Activated T-helper 1 cell treated with anti-CD3 and anti-CD28 coated beads, Interleukin-2, amount 50 U/mL, for 16 hours (primary cell): ENCODE measurements at regions not wholly inside any gene's neighbourhood (a gene's known extent, or its start where the extent isn't known, plus 50 kb on each side); places are given as distances from the start of the nearest gene placed in this dataset.

Experiments
- DNase-seq, 2 donors: peaks; one replicate each; pipeline ENCODE4 v3.0.0-alpha.2; 2020; ENCODE audit warnings: low read depth in 1 of 2, low spot score in 1 of 2

DNA sequence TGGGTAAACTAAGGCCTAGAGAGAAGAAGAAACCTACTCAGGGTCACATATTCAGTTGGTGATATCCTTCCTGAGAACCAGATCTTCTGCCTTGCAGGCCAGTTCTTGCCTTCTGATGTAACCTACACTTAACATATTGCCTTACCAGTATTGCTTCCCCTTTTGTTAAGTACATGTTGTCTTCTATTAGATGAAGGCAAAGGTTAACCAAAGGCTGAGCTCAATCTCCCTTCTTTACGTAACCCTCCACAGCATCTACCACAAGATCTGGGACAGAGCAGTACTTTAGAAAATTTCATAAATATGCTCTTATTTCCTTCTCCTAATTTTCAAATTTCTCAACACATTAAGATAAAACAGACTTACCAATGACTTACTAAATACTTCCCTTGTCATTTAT lies 474.4 kb downstream of the SH2D1A start:
- DNase-seq: no peak

DNA sequence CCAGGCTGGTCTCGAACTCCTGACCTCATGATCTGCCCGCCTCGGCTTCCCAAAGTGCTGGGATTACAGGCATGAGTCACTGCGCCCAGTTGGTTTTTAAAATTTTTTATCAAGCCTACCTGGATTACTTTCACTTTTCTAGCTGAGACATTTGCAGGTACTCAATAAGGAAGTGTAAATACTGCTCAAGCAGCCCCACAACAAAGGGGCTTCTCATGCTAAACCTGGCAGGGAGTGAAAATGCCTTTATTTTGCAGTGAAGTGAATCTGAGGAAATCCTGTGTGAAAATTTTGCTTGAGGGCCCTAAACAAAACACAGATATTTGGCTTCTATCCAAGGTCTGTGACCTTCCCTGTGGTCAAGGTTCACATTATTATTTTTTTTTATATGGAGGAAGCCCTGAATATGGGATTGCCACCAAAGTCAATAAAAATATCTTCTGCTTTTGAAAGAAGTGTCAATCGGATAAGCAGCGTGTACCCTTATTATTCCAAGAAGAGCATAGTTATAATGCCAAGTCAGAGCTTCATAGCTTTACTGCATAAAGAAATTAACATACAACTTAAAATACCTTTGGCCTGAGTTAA lies 481.0 kb downstream of the SH2D1A start:
- DNase-seq: no peak

- DNase-seq: no peak
Observed at GRCh38 chrX:124829930-124830329, 483.6 kb downstream of the SH2D1A start.

- no peak for DNase-seq
Observed at GRCh38 chrX:124836786-124837185, 482.9 kb upstream of the TEX13C start.

GRCh38 chrX:124842205-124842604 lies 477.5 kb upstream of the TEX13C start:
- no peak for DNase-seq

DNA sequence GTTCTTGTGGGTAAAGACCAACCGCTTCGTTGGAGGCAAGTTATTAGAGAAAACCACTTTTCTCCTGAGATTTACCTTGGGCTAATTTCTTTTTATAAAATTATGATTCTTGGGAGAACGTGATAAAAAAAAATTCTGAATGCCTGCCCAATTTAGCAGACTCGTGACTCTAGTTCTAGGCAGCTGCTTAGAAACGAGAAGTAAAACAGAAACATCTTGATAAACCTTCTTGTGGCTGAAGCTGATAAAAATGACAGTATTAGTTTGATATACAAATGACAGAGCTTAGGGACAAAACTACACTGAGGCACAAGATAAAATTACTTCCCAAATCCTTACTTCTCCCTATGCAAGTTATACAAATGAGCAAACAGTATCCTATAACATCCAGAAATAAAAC lies 458.9 kb upstream of the TEX13C start:
- DNase-seq: no peak

DNA sequence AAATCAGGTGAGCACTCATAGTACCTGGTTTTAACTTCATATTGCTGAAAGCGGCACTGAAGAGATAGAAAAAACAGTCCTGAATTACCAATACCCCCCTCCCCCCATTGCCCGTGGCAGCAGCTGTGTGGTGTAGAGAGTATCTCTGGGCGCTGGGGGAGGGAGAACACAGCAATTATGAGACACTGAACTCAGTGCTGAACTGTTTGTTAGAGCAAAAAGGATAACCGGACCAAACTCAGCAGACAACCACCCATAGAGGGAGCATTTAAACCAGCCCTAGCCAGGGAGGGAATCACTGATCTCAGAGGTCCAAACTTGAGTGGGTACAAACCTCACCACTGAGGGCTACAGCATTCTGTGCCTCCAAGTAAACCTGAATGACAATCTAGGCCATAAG lies 457.4 kb upstream of the TEX13C start:
- DNase-seq: no peak

DNA sequence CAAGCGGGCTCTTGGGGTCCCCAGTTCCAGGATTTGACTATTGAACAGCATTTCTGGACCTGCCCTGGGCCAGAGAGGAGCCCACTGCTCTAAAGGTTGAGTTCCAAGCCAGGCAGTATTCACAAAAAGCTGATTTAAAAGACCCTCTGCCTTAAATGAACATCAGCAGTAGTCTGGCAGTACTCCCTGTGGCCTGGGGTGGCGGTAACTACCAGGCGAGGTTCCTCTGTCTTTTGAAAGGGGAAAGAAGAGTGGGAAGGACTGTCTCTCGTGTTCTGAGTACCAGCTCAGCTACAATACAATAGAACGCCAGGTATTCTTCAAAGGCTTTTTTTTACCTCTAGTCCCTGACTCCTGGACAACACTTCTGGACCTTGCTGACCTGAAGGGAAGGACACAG lies 456.4 kb upstream of the TEX13C start:
- no peak for DNase-seq

DNA sequence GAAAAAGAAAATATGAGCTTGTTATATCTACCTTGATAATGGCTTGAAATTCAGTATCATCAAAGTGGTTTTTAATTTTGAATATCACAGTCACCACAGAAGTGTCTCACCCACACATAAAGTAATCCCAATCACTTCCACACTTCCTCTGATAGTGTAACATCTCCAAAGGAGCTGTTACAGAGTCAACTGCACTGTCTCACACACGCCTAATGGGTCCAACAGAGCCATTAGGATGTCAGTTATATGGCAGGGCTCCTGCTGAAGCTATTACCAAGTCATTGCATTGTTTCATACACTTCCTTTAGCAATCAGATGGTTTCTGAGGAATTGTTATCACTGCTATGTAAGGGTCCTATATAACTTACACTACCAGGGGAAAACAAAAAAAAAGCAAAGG lies 432.1 kb upstream of the TEX13C start:
- DNase-seq: no peak

DNA sequence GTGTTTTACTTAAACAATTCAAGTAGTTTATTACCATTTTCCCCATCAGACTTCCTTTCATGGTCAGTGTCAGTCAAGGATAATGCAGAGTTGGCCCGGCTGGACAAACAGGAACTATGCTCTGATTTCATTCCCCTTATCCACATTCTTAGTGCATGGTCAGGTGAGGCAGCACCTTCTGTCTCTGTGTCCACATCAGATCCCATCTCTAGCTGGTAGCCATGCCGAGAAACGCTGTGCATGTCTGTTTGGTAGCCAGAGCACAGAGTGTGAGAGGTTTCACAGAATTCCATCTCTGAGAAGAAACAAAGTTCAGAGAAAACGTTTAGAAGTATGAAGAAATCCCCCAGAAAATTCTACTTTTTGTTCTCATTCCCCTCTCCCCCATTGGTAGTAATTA lies 423.7 kb upstream of the TEX13C start:
- no peak for DNase-seq

GRCh38 chrX:124902953-124903352 lies 416.7 kb upstream of the TEX13C start:
- DNase-seq: no peak

DNA sequence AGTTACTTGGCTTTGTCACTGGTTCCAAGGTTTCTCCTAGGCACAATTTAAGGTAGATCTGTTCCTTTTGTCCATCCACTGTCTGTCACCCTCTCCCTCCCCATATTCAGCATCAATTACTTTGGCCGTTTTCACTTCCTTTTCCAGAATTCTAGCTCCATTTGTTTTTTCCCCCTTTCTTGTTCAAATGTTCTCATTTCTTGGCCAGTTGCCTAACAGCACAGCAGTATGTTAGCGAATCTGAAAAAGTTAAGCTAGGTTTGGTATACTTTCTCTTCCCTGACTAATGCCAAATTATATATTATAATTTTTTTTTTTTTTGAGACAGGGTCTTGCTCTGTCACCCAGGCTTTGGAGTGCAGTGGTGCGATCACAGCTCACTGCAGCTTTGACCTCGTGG lies 409.1 kb upstream of the TEX13C start:
- DNase-seq: no peak

GRCh38 chrX:124917011-124917410 lies 402.7 kb upstream of the TEX13C start:
- DNase-seq: no peak

DNA sequence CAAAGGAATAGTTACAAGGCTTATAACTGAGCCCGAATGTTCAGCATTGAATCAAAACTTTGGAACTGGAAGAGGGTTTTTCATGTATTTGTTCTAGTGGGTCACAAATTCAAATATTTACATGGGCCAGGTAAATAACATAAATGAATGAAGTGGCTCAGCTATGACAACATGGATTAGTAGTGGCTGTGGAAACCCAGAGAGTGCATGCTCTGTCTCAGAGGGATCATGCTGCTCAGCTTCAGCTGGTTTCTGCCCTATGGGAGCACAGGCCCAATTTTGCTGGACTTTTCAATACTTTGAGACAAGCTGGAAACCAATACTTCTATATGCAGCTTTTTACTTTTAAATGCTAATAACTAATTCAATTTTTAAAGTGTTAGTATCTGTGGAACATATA lies 394.0 kb upstream of the TEX13C start:
- no peak for DNase-seq

DNA sequence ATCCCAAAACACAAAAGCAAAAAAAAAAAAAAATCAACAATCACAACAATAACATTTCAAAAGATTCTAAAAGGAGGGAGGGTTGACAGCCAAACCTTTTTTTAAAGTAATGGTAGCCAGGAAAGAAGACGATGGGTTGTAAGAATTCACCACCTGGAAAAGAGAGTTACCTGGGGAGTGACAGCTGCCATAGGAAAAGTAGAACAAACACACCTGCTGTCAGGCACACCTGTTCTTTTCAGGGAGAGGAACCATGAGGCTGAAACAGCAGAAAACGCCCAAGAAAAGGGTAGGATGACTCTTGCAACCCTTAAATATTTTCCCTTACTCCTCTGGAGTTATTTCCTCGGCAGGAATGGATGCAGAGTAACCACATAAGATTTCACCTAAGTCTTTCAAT lies 388.4 kb upstream of the TEX13C start:
- no peak for DNase-seq

DNA sequence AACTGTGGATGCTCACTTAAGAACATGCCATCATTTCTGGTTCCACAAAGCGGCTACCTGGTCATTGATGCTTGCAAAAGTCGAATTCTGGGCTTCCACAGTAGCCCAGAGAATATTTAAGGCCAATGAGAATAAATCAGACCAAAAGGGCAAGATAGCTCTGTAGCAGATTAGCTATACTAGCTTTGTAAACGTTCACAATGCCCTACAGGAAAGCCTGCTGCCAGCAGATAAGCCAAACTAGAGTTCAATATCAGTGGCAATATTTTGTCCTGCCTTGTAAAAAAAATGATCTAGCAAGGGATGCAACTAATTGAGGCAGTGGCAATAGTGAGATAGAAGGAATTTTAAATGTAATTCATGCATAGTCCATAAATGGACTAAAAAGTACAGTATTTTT lies 387.7 kb upstream of the TEX13C start:
- DNase-seq: no peak

DNA sequence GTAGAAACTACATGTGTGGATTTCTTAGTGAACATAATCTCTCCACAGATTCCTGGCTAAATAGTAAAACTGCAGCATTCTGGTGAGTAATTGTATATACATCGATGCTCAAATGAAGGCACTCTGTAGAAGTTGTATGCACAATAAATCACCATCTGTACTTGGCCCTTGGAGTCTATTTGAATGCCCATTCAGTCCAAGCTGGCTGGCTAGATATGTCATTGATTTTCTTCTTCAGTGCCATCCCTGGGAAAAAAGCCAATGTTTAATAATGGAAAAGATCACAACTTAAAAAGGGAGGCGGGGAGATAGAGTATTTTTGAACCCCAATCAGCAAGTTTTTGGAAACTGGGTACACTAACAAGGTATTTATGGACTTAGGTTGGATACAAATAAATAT lies 381.0 kb upstream of the TEX13C start:
- DNase-seq: no peak

DNA sequence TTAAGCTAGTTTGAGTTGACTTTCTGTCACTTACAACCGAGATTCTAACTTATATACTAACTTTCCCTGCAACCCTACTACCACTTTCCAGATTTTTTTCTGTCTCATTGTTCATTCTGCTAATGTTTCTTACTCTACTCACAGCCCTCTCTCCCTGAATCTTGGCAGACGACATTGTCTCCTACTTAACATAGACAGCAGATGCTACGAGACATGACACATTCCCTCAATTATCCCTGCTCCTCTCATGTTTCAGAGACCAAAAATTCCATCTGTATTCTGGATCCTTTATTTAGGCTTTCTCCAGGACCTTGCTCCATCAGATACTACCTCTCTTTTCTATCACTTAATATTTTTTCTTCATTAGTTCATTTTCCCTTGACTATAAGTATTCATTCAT lies 379.1 kb upstream of the TEX13C start:
- no peak for DNase-seq

DNA sequence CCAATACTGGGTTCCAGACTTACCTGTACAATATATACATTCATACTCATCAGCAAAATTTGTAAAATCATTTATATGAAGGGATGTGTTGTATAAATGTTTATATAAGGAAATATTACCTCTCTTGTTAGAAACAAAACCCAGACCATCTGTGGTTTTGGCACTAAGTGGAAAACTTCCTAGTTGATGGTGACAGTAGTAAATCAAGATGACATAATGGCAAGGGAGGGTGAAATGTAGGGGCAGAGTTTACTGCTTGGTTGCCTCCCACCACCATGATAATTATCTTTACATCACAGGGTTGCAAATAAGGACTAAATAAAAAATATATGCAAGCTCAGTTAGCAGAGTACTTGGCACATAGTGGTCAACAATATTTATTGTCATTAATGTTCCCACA lies 365.3 kb upstream of the TEX13C start:
- no peak for DNase-seq

GRCh38 chrX:124960454-124960853 lies 359.2 kb upstream of the TEX13C start:
- DNase-seq: no peak

GRCh38 chrX:124963717-124964116 lies 356.0 kb upstream of the TEX13C start, which contains the start of gene TENM1:
TSS of gene TENM1 (minus strand) at chrX:124963817.
- DNase-seq: no peak

GRCh38 chrX:124975456-124975855 lies 344.2 kb upstream of the TEX13C start:
- no peak for DNase-seq

DNA sequence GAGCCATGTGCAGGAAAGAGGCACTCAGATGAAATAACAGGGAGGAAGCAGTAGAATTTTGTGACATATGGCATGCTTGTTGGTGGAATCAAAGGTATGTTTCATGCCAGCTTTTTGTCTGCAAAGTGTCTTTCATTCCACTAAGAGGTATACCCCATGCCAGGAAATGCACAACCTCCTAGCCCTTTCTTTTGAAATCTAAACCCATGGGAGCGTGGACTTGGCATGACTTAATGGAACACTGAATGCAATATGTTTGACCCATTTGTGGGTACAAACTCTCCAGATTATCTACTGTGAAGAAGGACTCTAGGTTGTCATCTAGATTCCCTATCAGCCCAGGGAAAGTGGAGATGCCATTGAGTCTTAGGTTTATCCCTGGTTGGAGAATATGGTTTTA lies 338.3 kb upstream of the TEX13C start:
- DNase-seq: no peak
